GM19455 (cell line): ENCODE measurements at regions not wholly inside any gene's neighbourhood (a gene's known extent, or its start where the extent isn't known, plus 50 kb on each side); places are given as distances from the start of the nearest gene placed in this dataset.

Experiments used
- ATAC-seq: cut with Tn5 transposase; IDR thresholded peaks from one replicate; pipeline ENCODE4 v1.9.1; 2021; ENCODE audit not compliant: unreplicated experiment

- no peak for ATAC-seq
Measured at GRCh38 chr5:92599217-92599810, 981.7 kb downstream of the NR2F1-AS1 start.

GRCh38 chr5:92594031-92594430, 987.0 kb downstream of the NR2F1-AS1 start:
- no peak for ATAC-seq

DNA sequence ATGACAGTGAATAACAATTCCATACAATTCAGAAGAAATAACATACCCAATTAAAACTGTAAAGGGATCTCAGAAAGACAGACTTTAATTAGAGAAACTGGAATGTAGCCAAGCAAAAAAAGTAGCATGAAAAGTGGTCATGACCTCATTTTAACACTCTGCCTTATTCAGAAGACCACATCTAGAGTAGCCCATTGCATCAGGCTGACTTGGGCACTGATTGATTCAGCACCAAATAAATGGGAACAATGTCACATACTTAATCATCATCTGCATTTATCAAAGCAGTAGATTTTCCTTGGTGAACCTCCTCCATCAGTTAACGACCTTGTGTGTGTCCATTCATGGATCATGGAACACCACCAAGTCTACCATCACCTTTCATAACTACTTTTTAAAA, 992.1 kb downstream of the NR2F1-AS1 start:
- no peak for ATAC-seq

GRCh38 chr5:92581690-92582089, 999.3 kb downstream of the NR2F1-AS1 start:
- no peak for ATAC-seq

- no peak for ATAC-seq
Measured at GRCh38 chr5:92581249-92581648, 999.8 kb downstream of the NR2F1-AS1 start.

GRCh38 chr5:92580814-92581213, 1000.2 kb downstream of the NR2F1-AS1 start:
- no peak for ATAC-seq

GRCh38 chr5:92574023-92574422, 1007.0 kb downstream of the NR2F1-AS1 start:
- no peak for ATAC-seq

GRCh38 chr5:92568522-92568921, 1012.5 kb downstream of the NR2F1-AS1 start:
- no peak for ATAC-seq

DNA sequence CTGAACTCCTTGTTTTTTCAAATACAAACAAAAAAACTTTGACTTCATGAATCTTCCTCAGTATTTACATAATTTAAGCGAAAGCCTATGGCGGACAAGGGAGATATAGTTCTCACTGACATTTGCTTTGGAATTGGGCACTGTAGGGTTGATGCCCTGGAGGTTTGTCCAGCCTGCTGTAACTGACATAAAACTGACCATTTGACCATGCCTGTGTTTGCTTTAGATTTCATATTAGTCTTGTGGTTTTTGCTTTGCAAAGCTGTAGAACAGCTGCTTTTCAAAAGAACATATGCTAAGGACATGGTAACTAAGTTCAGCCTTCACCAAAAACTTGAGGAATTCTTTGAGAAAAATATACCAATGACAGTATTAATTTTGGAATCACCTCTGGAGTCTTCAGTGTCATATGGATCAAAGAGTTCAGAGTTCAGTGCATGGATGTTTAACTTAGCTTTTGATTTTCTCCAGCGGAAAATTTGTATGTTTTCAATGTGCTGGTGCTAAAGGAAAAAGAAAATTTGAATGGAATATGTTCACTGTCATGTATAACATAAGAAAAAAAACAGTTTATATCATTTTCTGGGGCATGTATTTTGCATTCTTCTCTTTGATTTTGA, 1013.1 kb downstream of the NR2F1-AS1 start:
- no peak for ATAC-seq

DNA sequence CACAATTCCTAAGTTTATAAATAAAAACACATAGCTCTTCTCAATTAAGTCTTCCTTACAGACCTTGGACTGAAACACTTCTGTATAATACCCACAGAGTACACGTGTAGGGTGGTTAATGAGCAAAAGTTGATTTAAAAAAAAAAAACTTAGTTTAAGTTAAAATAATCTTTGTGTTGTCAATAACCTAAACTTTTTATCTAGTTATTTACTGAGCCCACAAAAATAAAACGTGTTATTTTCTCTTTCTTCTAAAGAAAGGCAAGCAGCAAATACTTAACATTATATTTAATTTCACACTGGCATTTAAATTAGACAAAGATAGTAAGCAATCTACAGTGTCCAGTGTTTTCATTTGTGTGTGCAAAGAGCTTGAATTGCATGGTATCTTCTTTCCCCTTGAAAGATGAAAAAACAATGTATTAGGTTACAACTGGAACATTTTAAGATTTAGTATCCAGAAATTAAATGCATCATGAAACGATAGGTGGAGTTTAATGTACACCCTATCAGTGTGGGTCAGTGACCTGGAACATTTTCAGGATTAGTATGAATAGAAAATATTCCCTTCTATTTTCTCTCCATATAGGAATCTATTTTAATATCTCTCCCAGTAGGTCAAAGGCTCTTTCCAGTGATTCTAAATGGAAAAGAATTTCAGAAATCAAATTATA, 1014.8 kb downstream of the NR2F1-AS1 start:
- no peak for ATAC-seq

- ATAC-seq: no peak
Measured at GRCh38 chr5:92565673-92566072, 1015.3 kb downstream of the NR2F1-AS1 start.

DNA sequence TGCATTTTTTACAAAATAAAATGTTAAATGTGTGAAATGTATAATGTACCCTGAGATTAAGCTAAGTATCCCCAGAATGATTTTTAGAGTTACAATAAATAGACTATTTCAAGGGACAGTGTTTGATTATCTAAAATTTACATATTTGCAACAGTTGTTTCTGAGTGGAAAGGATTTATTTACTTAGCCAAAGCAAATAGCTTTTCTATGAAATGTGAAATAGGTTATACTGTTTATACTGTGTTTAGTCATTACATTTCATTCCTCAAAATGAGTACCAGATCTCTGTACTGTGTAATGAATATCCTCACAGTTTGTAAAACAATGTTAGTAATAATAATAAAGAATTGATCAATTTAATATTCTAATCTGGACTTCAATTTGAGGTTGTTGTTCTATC, 1019.0 kb downstream of the NR2F1-AS1 start:
- no peak for ATAC-seq

- ATAC-seq: no peak
Measured at GRCh38 chr5:92561411-92561959, 1019.5 kb downstream of the NR2F1-AS1 start.

- ATAC-seq: no peak
Measured at GRCh38 chr5:92560698-92561401, 1020.2 kb downstream of the NR2F1-AS1 start.

- no peak for ATAC-seq
Measured at GRCh38 chr5:92559781-92560180, 1021.2 kb downstream of the NR2F1-AS1 start.

DNA sequence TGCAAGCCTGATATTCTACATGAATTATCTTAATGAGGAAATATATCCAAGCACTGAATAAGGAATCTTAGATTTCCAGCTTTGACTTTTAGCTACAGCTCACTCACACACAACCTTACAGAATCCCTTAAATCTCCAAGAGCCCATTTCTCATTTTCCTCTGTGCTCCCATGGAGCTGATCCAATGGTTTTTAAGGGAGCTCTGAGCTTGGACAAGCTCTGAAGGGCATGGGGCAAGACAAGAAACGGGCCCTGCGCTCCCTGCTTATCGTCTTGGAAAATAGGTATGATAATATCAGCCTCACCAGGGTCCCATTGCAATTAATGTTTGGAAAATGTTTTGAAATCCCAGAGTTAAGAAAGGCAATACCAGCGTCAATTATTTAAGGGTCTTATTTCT, 1021.7 kb downstream of the NR2F1-AS1 start:
- no peak for ATAC-seq

- ATAC-seq: no peak
Measured at GRCh38 chr5:92556747-92557146, 1024.3 kb downstream of the NR2F1-AS1 start.

DNA sequence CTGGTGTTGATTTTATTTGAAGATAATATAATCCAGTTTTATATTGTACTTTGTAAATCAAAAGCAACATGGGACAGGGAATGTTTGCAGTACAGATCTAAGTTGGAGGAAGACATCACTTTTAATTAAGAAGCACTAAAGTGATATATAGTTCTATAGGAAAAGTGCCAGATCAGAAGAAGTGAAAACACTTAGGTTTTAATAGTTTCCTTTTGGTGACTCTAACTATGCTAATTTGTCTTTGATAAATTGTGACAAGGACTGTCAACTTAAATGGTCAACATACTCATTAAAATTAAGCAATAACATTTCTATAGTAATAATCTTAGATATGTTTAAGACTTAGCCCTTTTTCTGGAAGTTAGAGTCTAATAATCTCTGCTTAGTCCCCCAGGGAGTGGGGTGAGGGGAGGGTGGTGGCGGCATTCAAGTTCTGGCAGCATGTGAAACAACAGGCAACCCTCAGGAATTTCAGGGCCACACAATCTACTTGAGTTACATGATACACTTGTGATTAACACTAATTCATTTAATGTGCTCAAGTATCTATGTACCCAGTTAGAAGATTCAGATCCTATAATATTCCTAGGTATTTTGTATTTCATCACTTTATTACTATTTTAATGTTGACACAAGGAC, 1026.5 kb downstream of the NR2F1-AS1 start:
- no peak for ATAC-seq

DNA sequence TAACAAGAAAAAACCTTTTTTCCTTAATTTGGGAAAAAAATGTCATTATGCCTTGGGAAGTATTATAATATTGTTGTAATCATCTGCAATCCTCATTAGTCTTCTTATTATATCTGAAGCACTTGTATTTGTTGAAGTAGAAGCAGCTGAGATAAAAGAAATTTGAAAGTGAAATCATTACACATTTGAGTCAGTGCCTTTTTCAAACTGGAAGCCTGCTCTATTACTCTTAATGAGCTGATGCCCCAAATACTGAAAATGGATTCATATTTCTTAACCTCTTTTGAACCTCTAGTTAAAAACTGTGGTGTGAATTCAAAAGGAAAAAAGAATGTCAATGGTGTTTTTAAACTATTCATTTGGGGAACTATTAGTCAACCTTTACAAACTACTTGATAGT, 1027.7 kb downstream of the NR2F1-AS1 start:
- ATAC-seq: no peak

- no peak for ATAC-seq
Measured at GRCh38 chr5:92552206-92553160, 1028.5 kb downstream of the NR2F1-AS1 start.
